Chondrocyte (in vitro differentiated cells): ENCODE measurements at regions not wholly inside any gene's neighbourhood (a gene's known extent, or its start where the extent isn't known, plus 50 kb on each side); places are given as distances from the start of the nearest gene placed in this dataset. TPM values are rescaled to one million over a fixed set of nuclear protein-coding genes. Genes with fewer than 3 reads are reported as not detected.

Experiments used
- DNase-seq: peaks from one replicate; pipeline ENCODE4 v3.0.0; 2021; ENCODE audit warnings: mixed read lengths, low spot score
- H3K27ac Mint-ChIP-seq: one replicate; pipeline ENCODE4 v1.8.0; 2021; ENCODE audit warnings: mild to moderate bottlenecking, moderate library complexity, mixed read lengths; ENCODE audit not compliant: unreplicated experiment
- H3K27me3 Mint-ChIP-seq: 2 replicates; pipeline ENCODE4 v1.8.0; 2021; ENCODE audit warnings: low read depth, mixed read lengths
- H3K36me3 Mint-ChIP-seq: 2 replicates; pipeline ENCODE4 v1.8.0; 2021; ENCODE audit warnings: low read depth, mixed read lengths
- H3K4me1 Mint-ChIP-seq: 2 replicates; pipeline ENCODE4 v1.8.0; 2021; ENCODE audit warnings: low read depth, mild to moderate bottlenecking, mixed read lengths
- H3K4me3 Mint-ChIP-seq: one replicate; pipeline ENCODE4 v1.8.0; 2021; ENCODE audit warnings: mild to moderate bottlenecking, moderate library complexity, mixed read lengths; ENCODE audit not compliant: unreplicated experiment
- H3K9me3 Mint-ChIP-seq: 2 replicates; pipeline ENCODE4 v1.8.0; 2021; ENCODE audit warnings: low read depth, mixed read lengths
- microRNA-seq: library from miRNA; unstranded; fragments of <30 nt; microRNA quantifications from one replicate; pipeline ENCODE4 v1.2.0, GENCODE V29; 2020; ENCODE audit warnings: borderline number of aligned reads
- TF ChIP-seq, protein P1 (sequence below): fragments of 200-600 bp; sonication (generic); IDR thresholded peaks from 2 replicates; pipeline ENCODE4 v1.5.0; 2021; ENCODE audit warnings: antibody characterized with exemption, mild to moderate bottlenecking, moderate library complexity

GRCh38 chr17:77908501-77908900, 50.0 kb upstream of the TNRC6C start:
- Mint-ChIP-seq H3K27ac (no peak overlapping the region), H3K4me1 (no peaks in the 10 kb centered on the region), H3K9me3 (peaks cover 11% of the 10 kb centered on the region), H3K27me3 (peaks cover 52% of the 10 kb centered on the region), H3K4me3 (no peak overlapping the region), H3K36me3 (no peaks in the 10 kb centered on the region)
- no peak for DNase-seq
- TF ChIP-seq, protein P1, sequence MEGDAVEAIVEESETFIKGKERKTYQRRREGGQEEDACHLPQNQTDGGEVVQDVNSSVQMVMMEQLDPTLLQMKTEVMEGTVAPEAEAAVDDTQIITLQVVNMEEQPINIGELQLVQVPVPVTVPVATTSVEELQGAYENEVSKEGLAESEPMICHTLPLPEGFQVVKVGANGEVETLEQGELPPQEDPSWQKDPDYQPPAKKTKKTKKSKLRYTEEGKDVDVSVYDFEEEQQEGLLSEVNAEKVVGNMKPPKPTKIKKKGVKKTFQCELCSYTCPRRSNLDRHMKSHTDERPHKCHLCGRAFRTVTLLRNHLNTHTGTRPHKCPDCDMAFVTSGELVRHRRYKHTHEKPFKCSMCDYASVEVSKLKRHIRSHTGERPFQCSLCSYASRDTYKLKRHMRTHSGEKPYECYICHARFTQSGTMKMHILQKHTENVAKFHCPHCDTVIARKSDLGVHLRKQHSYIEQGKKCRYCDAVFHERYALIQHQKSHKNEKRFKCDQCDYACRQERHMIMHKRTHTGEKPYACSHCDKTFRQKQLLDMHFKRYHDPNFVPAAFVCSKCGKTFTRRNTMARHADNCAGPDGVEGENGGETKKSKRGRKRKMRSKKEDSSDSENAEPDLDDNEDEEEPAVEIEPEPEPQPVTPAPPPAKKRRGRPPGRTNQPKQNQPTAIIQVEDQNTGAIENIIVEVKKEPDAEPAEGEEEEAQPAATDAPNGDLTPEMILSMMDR, result no peak

Small RNAs in the stretch of these regions (microRNA-seq; reads per million reads assigned to microRNA genes)
- not detected for gene MIR4316
